NCI-H2196 (cell line): ENCODE measurements at regions not wholly inside any gene's neighbourhood (a gene's known extent, or its start where the extent isn't known, plus 50 kb on each side); places are given as distances from the start of the nearest gene placed in this dataset.
"Not testable (repeated sequence)": the region's sequence is repeated elsewhere in the genome, so short reads cannot be mapped to it uniquely, and the experiment has no call there.

Experiments used
- DNase-seq: peaks from one replicate; lab custom pipeline; 2025; ENCODE audit not compliant: unreplicated experiment; lab: John Stamatoyannopoulos, UW

GRCh38 chr6:168915855-168916254 lies 337.8 kb downstream of the THBS2 start:
- no peak for DNase-seq

- no peak for DNase-seq
Measured at GRCh38 chr6:168915242-168915641, 338.4 kb downstream of the THBS2 start.

- DNase-seq = no peak
Measured at GRCh38 chr6:168913866-168914469, 339.7 kb downstream of the THBS2 start.

GRCh38 chr6:168913231-168913865 lies 340.3 kb downstream of the THBS2 start:
- not testable (repeated sequence) for DNase-seq

GRCh38 chr6:168909288-168909687 lies 344.4 kb downstream of the THBS2 start:
- DNase-seq = no peak

DNA sequence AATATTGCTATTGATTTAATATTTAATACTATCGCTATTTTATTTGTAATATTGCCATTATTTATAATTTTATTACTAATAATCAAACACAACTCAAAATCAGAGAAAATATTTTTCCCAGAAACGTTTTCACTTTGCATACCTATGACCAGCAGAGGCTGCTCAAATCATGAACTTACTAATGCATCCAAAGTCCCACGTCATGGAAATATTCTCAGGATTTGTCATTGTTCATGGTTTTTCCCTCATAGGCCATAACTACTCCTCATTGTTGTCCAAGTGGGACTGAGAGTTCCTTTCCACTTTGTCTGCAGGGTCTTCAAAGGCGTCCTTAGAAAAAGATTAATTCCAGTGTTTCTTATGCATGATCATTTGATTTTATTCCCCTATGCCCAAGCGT lies 344.8 kb downstream of the THBS2 start:
- no peak for DNase-seq

DNA sequence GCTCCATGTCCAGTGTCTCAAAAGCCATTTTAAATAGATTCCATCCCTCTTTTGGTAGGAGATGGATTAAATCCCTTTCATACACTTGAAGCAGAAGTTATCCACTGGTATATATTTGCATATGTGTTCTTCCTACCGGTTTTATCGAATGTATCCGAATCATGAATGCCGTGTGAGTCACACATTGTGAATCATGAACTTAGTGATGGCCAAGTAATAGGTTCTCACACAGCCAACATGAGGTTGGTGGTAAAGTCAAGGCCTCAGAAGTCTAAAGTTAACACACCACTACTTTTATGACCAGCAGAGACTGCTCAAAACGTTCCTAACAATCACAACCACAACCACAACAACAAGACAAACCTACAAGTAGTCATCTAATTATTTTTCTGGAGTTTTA lies 345.5 kb downstream of the THBS2 start:
- no peak for DNase-seq

DNA sequence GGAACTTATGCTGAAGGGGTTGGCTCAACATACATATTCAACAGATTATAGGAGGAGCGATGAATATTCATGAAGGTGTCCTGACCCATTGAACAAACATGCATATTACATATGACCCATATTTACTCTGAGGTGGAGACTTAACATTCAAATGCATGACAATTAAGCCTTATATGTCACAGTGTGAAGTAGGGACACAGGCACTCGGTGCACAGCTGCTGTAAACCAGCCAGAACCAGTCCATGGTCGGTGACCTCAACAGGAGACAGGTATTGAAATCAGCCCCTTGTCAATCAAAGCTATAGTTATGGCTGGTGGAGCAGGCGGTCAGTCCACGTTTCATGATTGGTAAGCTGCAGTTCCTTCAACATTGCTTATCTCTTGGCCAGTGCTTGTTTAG lies 347.3 kb downstream of the THBS2 start:
- DNase-seq = no peak

DNA sequence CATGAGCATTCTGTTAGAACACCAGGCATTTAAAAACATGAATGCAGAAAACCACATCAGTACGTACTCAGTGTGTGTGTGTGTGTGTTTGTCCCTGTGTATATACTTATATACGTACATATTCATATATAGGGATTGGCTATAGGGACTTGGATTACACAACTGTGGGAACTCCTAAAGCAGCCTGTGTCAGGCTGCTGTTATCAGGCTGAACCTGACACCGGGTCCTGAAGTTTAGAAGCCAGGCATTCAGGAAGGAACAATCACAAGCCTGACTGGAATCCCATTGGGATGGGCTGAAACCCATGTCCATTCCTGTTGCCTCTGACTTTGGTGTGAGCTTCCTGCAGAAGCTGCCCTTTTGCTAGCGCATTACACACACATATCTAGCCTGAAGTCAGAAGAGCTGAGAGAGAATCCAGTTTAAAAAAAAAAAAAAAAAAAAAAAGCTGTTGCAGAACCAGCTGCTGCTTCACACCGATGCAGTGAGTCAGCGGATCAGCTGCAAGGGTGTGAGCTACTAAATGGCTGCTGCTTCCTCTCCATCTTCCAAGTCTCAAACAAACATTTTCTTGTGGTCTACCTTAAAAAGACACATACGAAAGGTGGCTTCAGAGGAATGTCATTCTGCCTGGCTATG lies 348.1 kb downstream of the THBS2 start:
- no peak for DNase-seq

- no peak for DNase-seq
Measured at GRCh38 chr6:168903613-168904345, 349.9 kb downstream of the THBS2 start.

DNA sequence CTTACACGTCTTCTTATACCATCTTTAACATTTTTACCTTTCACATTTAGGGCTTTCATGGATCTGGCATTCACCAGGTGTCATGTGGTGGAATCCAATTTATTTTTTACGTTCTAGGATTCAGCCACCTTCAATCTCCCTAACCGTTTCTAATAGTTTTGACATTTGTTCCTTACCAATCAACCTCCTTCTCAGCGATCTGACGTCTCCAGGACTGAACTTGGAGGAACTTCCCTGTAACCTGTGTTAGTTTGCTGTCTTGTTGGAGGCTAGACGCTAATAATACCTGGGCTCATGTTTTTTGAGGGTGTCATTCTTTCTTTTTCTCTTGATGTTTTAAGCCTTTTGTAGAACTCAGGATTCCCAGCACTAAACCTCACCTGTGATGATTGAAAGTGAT lies 351.6 kb downstream of the THBS2 start:
- DNase-seq = no peak

DNA sequence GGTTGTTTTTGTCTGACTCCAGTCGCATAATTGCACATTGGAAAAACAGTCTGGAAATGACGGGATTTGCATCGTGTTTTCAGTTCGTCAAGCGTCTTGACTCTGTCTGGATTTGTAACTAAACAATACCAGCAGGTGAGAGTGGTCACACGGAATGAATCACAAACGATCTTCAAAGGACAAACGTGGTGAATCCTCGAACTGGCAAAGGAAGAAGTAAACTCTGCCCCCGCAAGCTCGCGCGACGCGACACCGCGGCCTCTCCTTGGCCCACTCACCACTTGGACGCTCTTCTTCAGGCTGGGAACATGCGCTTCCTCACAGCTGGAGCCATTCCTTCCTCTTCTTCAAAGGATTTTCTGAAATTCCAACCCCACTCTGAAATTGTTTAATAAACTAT lies 352.6 kb downstream of the THBS2 start:
- DNase-seq = no peak

- DNase-seq = no peak
Measured at GRCh38 chr6:168896321-168896720, 357.3 kb downstream of the THBS2 start.

DNA sequence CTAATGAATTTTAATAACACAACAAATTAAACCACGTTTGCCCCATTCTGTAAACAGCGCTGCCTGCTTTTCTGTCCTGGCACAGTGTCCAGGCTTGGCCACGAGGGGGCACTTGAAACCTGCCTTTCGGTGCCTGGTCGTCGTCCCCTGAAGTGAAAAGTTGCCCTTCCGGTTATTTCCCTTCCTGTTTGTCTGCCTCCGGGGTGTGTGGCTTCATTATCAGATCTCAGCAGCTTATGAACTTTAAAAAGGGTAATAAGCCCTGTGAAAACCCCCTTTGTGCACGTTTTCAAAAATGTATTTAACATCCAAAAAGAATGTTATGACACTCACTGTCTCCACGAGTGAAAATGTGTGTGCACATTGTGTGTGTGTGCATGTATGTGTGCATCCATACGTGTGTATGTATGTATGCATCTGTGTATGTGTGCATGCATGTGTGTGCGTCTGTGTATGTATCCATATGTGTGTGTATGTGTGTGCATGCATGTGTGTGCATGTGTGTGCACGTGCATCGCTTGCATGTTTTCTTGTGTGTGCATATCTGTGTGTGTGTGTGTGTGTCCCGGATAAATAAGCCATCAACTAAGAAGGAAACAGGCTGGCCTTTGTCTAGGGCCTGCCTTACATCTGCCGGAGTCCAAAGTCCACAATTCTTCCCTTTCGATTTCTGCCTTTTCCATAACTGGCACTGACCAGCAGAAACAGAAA lies 358.4 kb downstream of the THBS2 start:
- peak; percentile 67 for DNase-seq

- no peak for DNase-seq
Measured at GRCh38 chr6:168892031-168892430, 361.6 kb downstream of the THBS2 start.

DNA sequence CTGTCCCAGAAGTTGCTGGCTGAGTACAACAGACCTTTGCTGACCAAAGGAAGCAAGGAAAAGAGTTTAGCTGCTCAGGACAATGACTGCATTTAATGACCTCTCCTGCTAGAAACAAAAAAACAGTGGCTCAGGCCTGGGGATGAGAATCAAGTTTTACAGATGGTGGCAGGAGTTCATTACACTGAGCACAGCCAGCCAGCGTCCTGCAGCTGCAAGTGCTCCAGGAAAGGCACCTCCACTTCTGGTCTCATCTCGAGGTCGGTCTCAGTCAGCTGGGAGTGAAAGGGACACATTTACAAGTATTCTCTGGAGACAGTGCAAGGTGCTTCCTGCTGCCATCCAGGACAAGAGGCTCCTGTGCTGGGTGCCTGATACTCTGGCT lies 362.7 kb downstream of the THBS2 start:
- no peak for DNase-seq

DNA sequence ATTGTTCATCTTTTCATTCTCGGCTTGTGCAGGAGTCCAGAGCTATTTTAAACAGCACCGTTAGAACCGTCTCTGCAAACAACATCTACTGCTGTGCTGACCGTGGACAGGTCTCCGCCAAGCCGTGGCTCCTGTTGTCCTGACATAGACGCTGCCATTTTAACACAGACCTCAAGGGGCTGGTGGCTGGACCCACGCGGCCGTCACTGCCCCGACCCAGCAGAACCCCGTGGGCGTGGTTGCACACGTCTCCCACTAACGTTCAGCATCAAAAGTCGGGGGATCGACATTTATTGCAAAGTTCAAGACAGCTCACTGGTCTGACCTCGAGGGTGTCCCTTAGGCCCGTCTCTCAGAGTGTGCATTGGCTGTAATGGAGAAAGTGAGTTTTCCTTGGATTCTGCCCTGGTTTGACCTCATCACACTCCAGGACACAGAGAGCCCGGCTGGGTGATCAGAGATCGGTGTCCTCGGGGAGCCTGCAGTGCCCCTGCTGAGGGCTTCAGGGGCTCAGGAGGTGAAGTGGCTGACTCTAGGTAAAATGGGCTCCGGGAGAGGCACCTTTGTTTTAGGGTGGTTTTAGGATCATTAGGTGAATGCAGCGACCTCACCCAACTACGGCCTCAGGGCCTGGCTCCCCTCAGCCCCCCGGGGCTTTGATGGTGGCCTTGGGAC lies 363.2 kb downstream of the THBS2 start:
- no peak for DNase-seq

DNA sequence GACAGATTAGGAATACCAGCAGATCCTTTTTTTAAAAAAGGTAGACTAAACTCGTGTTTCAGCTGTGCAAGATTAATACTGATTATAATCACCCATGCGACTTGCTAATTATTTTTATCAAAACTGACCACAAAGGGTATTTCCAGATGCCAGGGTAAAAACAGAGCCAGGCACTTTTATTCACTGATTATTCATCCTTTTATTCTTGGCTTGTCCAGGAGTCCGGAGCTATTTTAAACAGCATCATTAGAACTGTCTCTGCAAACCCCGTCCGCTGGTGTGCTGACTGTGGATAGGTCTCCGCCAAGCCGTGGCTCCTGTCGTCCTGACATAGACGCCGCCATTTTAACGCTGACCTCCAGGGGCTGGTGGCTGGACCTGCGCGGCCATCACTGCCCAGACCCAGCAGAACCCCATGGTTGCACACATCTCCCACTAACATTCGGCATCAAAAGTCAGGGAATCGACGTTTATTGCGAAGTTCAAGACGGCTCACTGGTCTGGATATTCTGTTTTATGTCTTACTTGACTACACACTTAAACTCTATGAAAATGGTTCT lies 364.8 kb downstream of the THBS2 start:
- DNase-seq = no peak

DNA sequence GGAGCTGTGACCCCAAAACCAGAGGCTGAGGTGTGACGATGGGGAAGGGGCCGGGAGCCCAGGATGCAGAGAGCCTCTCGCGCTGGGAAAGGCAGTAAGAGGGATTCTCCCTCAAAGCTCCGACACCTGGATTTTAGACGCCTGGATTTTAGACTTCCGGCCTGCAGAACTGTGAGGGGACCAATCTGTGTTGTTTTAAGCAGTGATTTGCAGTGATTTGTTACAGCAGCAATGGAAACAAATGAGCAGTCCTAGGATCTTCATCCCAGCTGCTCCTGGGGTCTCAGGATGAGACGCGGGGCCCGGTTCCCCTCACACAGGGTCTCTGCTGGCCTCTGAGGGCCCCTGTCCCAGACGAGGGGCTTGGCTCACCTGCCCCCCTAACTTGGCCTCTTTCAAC lies 365.5 kb downstream of the THBS2 start:
- DNase-seq = no peak

DNA sequence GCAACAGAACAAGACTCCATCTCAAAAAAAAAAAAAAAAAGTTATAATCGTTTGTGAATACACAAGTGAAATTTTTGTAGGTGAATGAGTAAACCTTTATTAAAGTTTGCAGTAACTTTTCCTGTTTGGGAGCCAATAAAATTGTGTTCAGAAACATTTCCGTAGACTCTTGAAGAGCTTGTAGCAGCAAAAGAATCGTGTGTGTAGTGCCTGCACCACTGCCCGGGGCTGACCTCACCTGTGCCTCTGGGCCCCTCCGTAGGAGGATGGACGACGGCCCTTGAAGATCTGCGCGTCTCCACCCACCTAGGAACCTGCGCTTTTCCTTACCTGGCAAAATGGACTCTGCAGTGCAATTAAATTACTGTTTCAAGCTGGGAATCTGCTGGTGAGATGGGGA lies 366.0 kb downstream of the THBS2 start:
- DNase-seq = no peak

DNA sequence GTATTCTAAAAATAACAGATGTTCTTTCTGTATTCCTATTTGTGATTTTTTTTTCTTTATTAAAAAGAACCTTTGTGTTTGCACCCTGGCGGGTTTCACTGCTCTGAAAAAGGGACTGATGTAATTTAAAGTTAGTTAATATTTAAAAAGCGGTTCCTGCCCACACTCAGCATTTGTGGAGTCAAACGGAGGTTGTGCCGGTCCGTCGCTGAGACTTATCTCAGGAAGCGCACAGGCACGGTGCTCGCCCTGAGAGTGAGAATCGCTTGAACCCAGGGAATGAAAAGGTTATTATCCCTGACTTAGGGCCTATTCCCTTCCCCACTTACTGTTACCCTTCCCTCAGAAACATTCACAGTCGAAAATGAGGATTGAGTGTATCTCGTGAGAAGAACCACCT lies 366.7 kb downstream of the THBS2 start:
- no peak for DNase-seq
